Colonic mucosa (tissue), 4 donors: ENCODE measurements at regions not wholly inside any gene's neighbourhood (a gene's known extent, or its start where the extent isn't known, plus 50 kb on each side); places are given as distances from the start of the nearest gene placed in this dataset.

Experiments
- DNase-seq: peaks from one replicate; pipeline ENCODE4 v3.0.0-alpha.2; 2020
- H3K27ac ChIP-seq: fragments of 200-600 bp; one replicate; pipeline ENCODE4 v1.8.0; 2021
- H3K27me3 ChIP-seq: fragments of 200-600 bp; one replicate; pipeline ENCODE4 v1.8.0; 2021
- H3K36me3 ChIP-seq: fragments of 200-600 bp; one replicate; pipeline ENCODE4 v1.8.0; 2021
- H3K4me1 ChIP-seq: fragments of 200-600 bp; one replicate; pipeline ENCODE4 v1.8.0; 2021; ENCODE audit warnings: mild to moderate bottlenecking
- H3K4me3 ChIP-seq: fragments of 200-600 bp; one replicate; pipeline ENCODE4 v1.8.0; 2021
- H3K9ac ChIP-seq, 2 donors: one replicate each; pipeline ENCODE4 v1.7.0; 2013; ENCODE audit warnings: control low read depth in 2 of 2, low read depth in 2 of 2, low read length in 2 of 2
- H3K9me3 ChIP-seq: fragments of 200-600 bp; one replicate; pipeline ENCODE4 v1.8.0; 2021
- intact Hi-C: fragments of 100-400 bp; cut with DNase I; formaldehyde crosslinking; loops from one replicate; pipeline ENCODE4 v1.14.1; 2022
- TF ChIP-seq, protein P1 (sequence below): fragments of 200-600 bp; IDR thresholded peaks from one replicate; pipeline ENCODE4 v1.8.0; 2022; ENCODE audit warnings: antibody characterized with exemption, mild to moderate bottlenecking
- donor health status: healthy.
- donor health status: DM: no; HTN: no; CAD: no.
- donor health status: DM: no; HTN: no; CAD: no.

DNA sequence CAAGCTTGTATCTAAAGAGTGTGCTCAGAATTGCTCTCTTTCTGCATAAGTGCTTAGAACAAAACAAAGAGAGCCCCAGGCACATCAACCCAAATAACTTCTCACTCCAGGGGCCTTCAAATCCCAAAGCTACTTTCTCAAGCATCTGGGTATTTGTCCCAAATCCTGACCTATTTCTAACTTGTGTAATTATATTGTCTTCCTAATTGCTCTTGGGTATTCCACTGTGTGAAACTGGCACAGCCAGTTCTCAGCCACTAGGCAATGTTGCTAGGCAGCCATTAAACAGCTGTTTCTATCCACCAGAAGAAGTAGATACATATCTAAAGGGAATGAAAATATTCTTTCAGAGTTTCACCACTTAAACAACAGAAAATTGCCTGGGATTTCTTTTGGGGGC, 198.8 kb downstream of the PRELID2 start:
- intact Hi-C loops, result no loop called here
- Histone ChIP-seq H3K27me3 (no peaks in the 10 kb centered on the region), H3K9me3 (no peaks in the 10 kb centered on the region), H3K4me3 (no peak overlapping the region), H3K36me3 (no peaks in the 10 kb centered on the region), H3K4me1 (no peaks in the 10 kb centered on the region), H3K27ac (no peak overlapping the region), H3K9ac (no peak overlapping the region)
- no peak for DNase-seq
- TF ChIP-seq, protein P1, sequence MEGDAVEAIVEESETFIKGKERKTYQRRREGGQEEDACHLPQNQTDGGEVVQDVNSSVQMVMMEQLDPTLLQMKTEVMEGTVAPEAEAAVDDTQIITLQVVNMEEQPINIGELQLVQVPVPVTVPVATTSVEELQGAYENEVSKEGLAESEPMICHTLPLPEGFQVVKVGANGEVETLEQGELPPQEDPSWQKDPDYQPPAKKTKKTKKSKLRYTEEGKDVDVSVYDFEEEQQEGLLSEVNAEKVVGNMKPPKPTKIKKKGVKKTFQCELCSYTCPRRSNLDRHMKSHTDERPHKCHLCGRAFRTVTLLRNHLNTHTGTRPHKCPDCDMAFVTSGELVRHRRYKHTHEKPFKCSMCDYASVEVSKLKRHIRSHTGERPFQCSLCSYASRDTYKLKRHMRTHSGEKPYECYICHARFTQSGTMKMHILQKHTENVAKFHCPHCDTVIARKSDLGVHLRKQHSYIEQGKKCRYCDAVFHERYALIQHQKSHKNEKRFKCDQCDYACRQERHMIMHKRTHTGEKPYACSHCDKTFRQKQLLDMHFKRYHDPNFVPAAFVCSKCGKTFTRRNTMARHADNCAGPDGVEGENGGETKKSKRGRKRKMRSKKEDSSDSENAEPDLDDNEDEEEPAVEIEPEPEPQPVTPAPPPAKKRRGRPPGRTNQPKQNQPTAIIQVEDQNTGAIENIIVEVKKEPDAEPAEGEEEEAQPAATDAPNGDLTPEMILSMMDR, result no peak

DNA sequence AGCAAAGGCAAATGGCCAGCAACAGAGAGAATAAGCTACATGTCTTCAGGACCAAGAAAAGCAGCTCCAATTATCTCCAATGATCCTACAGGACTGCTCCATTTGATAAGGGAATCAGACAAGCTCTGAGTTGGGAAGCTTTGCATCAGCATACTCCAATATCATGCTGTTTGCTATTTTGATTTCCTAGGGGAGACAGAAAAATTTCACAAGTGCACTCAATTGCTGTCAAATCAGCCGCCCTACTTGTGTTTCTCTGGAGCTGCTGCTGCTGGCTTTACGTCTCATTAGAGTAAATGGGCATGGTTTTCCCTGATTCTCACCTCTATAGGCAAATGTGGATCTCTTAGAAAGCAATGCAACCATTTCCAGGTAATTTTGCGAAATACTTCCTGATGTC, 201.7 kb downstream of the PRELID2 start:
- Histone ChIP-seq H3K27me3 (no peaks in the 10 kb centered on the region), H3K9me3 (no peaks in the 10 kb centered on the region), H3K36me3 (no peaks in the 10 kb centered on the region), H3K9ac (no peak overlapping the region), H3K4me3 (no peak overlapping the region), H3K27ac (no peak overlapping the region), H3K4me1 (no peaks in the 10 kb centered on the region)
- intact Hi-C loops, result no loop called here
- DNase-seq, result no peak
- TF ChIP-seq, protein P1, result no peak

GRCh38 chr5:145632701-145633100, 202.4 kb downstream of the PRELID2 start:
- no peak for DNase-seq
- TF ChIP-seq, protein P1, result no peak
- intact Hi-C loops, result no loop called here

GRCh38 chr5:145629047-145629446, 206.1 kb downstream of the PRELID2 start:
- Histone ChIP-seq H3K4me3 (no peak overlapping the region), H3K27ac (no peak overlapping the region), H3K9me3 (no peaks in the 10 kb centered on the region), H3K27me3 (no peaks in the 10 kb centered on the region), H3K4me1 (no peaks in the 10 kb centered on the region), H3K36me3 (no peaks in the 10 kb centered on the region), H3K9ac (no peak overlapping the region)
- TF ChIP-seq, protein P1, result no peak
- DNase-seq, result no peak
- intact Hi-C loops, result no loop called here

More at GRCh38 chr5:145632701-145633100, 202.4 kb downstream of the PRELID2 start:
- no peaks in the 10 kb centered on the region for H3K9me3 ChIP-seq
- H3K4me1 ChIP-seq, result no peaks in the 10 kb centered on the region
- no peaks in the 10 kb centered on the region for H3K36me3 ChIP-seq
- no peak overlapping the region for H3K27ac ChIP-seq
- H3K27me3 ChIP-seq, result no peaks in the 10 kb centered on the region
- no peak overlapping the region for H3K9ac ChIP-seq
- H3K4me3 ChIP-seq, result no peak overlapping the region

GRCh38 chr5:145628525-145628924, 206.6 kb downstream of the PRELID2 start:
- no peaks in the 10 kb centered on the region for H3K36me3 ChIP-seq
- intact Hi-C loops, result no loop called here
- H3K4me3 ChIP-seq, result no peak overlapping the region
- no peaks in the 10 kb centered on the region for H3K27me3 ChIP-seq
- no peak for DNase-seq
- H3K27ac ChIP-seq, result no peak overlapping the region
- no peak overlapping the region for H3K9ac ChIP-seq
- TF ChIP-seq, protein P1, result no peak
- H3K4me1 ChIP-seq, result no peaks in the 10 kb centered on the region
- no peaks in the 10 kb centered on the region for H3K9me3 ChIP-seq
